ENCODE measurements at regions not wholly inside any gene's neighbourhood (a gene's known extent, or its start where the extent isn't known, plus 50 kb on each side); places are given as distances from the start of the nearest gene placed in this dataset.

GRCh38 chr11:112871909-112872500 is 89.2 kb upstream of the NCAM1 start:
- in situ Hi-C loops (cut with HindIII; ENCODE audit: low sequenced_read_pairs): no loop called here

- in situ Hi-C loops (cut with HindIII; ENCODE audit: low sequenced_read_pairs): no loop called here
These were observed 86.2 kb upstream of the NCAM1 start for GRCh38 chr11:112874980-112875379.

GRCh38 chr11:112877581-112877980 is 83.6 kb upstream of the NCAM1 start:
- in situ Hi-C loops (cut with HindIII; ENCODE audit: low sequenced_read_pairs): no loop called here

- in situ Hi-C loops (cut with HindIII; ENCODE audit: low sequenced_read_pairs): no loop called here
These were observed 83.1 kb upstream of the NCAM1 start for GRCh38 chr11:112878033-112878601.

- in situ Hi-C loops (cut with HindIII; ENCODE audit: low sequenced_read_pairs): no loop called here
These were observed 80.7 kb upstream of the NCAM1 start for GRCh38 chr11:112880495-112880894.

GRCh38 chr11:112881461-112881860 is 79.8 kb upstream of the NCAM1 start:
- in situ Hi-C loops (cut with HindIII; ENCODE audit: low sequenced_read_pairs): no loop called here

- in situ Hi-C loops (cut with HindIII; ENCODE audit: low sequenced_read_pairs): no loop called here
These were observed 78.5 kb upstream of the NCAM1 start for GRCh38 chr11:112882494-112883381.

GRCh38 chr11:112884012-112884767 is 77.0 kb upstream of the NCAM1 start:
- in situ Hi-C loops (cut with HindIII; ENCODE audit: low sequenced_read_pairs): no loop called here

GRCh38 chr11:112885744-112886433 is 75.3 kb upstream of the NCAM1 start:
- in situ Hi-C loops (cut with HindIII; ENCODE audit: low sequenced_read_pairs): no loop called here

- in situ Hi-C loops (cut with HindIII; ENCODE audit: low sequenced_read_pairs): no loop called here
These were observed 74.5 kb upstream of the NCAM1 start for GRCh38 chr11:112886434-112887370.

- in situ Hi-C loops (cut with HindIII; ENCODE audit: low sequenced_read_pairs): no loop called here
These were observed 71.8 kb upstream of the NCAM1 start for GRCh38 chr11:112889446-112889845.

- in situ Hi-C loops (cut with HindIII; ENCODE audit: low sequenced_read_pairs): no loop called here
These were observed 61.8 kb upstream of the NCAM1 start for GRCh38 chr11:112899235-112900006.

GRCh38 chr11:112901924-112902323 is 59.3 kb upstream of the NCAM1 start:
- in situ Hi-C loops (cut with HindIII; ENCODE audit: low sequenced_read_pairs): no loop called here

GRCh38 chr11:112902361-112903011 is 58.7 kb upstream of the NCAM1 start:
- in situ Hi-C loops (cut with HindIII; ENCODE audit: low sequenced_read_pairs): no loop called here

GRCh38 chr11:112903340-112903739 is 57.9 kb upstream of the NCAM1 start:
- in situ Hi-C loops (cut with HindIII; ENCODE audit: low sequenced_read_pairs): no loop called here

GRCh38 chr11:112911124-112911523 is 50.1 kb upstream of the NCAM1 start:
- in situ Hi-C loops (cut with HindIII; ENCODE audit: low sequenced_read_pairs): no loop called here

Data from DLD1 (cell line).